ENCODE measurements at regions not wholly inside any gene's neighbourhood (a gene's known extent, or its start where the extent isn't known, plus 50 kb on each side); places are given as distances from the start of the nearest gene placed in this dataset.
"Not testable (repeated sequence)": the region's sequence is repeated elsewhere in the genome, so short reads cannot be mapped to it uniquely, and the experiment has no call there.

DNA sequence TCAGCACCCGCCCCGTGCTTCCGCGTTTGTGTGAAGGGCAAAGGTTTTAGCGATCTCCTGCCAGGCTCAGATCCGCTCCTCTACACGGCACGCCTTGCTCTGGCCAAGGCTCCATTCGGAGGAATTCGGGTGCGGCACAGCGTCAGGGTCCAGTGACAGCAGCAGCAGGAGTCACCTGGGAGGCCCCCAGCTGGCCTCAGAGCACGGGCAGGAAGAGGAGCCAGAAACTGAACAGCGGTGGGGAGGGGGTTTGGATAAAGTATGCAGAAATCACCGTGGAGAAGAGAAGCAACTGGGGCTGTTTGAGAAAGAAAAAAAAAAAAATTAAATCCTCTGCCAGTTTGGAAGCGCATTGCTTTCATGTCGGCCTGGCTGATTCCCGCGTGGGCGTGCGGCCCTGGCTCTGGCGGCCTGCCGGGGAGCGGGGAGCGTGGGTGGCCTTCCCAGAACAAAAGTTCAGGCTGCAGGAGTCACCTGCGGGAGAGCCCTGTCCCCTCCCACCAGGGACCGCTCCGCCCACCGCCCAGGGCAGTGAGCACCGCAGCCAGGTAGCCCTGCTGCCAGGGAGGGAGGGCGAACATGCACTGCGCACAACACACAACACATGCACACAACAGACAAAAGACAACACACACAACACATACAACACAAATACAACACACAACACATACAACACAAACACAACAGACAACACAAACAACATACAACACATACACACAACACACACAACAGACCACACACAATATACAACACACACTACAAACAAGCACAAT, 107.6 kb downstream of the ETS2 start:
- DNase-seq (ENCODE audit: low spot score) = peak; percentile 65

DNA sequence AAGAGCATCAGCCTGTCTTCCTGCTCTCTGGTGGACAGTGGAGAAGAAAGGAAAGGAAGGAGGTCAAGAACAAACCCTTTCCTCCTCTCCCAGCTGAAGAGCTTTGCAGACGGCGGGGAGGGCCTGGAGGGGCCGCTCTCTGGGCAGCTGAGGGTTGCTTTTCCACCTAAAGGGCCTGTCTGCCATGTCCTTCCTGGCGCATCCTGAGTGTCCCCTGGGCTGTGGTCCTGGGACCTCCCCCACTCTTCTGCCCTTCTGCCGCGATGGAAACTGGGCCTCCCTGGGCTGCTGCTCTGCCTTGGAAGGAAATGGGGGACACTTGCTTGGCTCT, 107.0 kb downstream of the ETS2 start:
- no peak for DNase-seq (ENCODE audit: low spot score)

GRCh38 chr21:38912102-38912629, 106.4 kb downstream of the ETS2 start:
- DNase-seq (ENCODE audit: low spot score) = no peak

DNA sequence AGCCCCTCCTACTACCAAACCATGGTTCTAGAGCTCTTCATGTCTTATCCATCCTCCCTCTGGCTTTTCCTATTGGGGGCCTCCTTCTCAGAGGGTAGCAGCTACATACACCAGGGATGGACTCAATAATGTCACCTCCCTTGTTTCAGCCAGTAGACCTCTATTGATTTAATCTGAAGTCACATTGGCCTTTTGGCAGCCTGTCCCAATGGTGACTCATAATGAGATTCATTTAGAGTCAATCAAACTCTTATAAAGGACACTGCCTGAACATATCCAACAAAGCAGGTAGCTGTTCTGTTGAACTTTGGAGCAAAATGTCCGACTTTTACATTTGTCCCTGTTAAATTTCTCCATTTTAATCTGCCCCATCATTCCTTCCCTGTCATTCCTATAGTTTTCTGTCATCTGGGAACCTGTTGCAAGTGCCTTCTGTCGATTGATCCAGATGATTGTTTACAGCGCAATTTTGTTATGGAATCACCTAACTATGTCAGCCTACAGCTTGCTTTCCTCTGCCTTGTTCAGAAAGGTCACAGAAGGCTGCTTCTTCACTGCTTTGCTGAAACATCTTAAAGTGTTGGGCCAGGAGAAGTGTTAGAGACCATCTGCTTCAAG, 105.9 kb downstream of the ETS2 start:
- DNase-seq (ENCODE audit: low spot score) = no peak

GRCh38 chr21:38910390-38911067, 104.8 kb downstream of the ETS2 start:
- no peak for DNase-seq (ENCODE audit: low spot score)

DNA sequence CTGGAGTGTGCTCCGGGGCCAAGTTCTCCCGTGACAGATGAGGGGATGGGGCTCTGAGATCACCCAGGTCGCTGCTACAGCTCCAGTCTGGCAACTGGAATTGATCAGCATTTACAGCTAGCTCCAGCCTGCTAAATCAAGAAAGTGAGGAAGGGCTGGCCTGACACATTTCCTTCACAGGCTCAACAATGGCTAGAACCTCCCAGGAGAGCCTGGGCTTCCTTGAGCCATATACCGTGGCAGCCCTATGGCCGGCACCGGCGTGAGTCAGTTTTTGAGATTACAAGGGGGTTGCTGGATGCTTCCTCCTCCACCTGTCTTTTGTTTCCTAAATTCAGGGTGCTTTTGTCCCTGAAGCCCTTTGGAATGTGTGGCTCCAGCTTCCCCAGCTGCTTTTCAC, 104.2 kb downstream of the ETS2 start:
- no peak for DNase-seq (ENCODE audit: low spot score)

DNA sequence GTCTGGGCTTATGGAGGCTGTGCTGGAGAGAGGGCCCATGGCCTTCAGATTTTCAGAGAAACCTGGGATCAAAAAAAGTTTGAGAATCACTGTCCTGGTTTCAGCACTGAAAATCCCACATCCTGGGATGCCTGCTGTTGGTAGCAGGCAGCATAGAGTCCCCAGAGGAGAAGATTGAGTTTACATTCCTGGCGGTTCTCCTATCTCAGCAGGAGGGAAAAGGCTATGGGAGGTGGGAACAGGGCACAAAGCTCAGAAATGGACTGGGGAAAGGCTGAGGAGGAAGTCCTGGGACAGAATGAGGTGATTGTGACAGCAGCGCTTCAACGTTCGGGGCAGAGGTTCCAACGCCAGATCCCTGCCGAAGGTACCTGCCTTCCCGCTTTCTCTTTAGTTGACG, 103.4 kb downstream of the ETS2 start:
- DNase-seq (ENCODE audit: low spot score) = no peak

DNA sequence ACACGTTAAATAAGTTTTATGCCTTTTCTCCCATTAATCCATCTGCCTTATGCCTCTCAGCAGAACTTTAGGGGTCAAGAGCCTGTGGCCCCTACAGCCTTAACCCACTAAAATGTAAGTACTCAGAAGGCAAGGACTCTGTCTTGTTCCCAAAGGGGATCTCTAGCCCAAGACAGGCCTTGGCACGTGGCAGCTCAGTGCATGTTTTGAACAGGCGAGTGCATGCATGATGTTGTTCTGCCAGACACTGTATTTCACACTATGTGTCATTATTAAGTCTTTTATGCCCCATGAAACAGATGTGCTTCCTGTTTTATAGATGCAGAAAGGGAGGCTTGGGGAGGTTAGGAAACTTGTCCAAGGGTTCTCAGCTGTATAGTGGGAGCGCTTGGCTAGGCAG, 102.8 kb downstream of the ETS2 start:
- DNase-seq (ENCODE audit: low spot score) = no peak

DNA sequence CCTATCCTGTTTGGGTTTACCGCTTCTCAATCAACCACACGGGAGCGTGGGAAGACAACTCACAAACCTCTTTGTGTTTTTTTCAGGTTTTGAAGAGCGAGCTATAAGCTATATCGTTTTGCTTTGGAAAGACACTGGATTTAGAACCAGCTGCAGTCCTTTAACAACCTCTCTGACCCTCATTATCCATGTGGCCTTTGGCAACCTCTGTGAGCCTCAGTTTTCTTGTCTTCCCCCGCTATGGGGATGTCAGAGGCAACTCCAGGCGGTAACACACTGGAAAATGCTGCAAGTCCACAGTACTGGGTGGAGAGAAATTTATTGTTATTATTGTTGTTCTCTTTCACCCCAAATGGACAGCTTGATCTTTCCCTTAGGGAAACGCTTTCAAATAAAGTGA, 100.0 kb downstream of the ETS2 start:
- DNase-seq (ENCODE audit: low spot score) = no peak

DNA sequence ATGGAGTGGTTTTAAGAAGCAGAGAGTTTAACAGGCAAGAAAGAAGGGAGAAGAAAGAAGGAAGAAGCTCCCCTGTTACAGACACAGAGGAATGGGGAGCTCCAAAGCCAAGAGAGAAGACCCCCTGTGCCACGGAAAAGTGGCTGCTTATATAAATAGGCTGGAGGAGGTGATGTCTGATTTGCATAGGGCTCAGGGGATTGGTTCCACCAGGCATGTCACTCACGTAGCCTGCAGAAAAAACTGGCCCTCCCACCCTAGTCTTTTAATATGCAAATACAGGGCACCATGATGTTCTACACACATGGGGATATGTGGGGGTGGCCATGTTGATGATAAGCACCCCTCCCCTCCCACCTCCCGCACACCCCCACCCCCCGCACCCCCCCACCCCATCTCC, 99.6 kb downstream of the ETS2 start:
- DNase-seq (ENCODE audit: low spot score) = no peak

DNA sequence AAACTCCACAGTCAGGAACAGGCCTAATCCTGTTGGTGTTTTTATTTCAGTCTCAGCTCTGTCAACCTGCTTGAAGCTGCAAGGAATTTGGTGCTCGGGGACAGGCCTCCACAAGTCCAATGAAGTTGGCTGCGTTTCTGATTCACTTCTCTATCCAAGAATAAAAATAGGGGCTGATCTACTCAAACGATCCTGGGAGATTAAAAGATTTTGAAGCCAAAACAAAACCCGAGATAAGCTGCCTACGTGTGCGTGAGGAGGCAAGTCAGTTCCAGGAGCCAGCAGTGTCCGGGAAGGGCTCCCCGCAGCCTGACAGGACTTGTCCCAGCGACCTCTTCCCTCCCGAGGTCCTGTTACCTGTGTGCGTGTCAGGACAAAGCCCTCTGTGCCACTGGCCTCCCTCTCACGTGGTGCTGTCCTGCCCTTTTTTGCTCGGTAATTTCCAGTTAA, 98.0 kb downstream of the ETS2 start:
- no peak for DNase-seq (ENCODE audit: low spot score)

DNA sequence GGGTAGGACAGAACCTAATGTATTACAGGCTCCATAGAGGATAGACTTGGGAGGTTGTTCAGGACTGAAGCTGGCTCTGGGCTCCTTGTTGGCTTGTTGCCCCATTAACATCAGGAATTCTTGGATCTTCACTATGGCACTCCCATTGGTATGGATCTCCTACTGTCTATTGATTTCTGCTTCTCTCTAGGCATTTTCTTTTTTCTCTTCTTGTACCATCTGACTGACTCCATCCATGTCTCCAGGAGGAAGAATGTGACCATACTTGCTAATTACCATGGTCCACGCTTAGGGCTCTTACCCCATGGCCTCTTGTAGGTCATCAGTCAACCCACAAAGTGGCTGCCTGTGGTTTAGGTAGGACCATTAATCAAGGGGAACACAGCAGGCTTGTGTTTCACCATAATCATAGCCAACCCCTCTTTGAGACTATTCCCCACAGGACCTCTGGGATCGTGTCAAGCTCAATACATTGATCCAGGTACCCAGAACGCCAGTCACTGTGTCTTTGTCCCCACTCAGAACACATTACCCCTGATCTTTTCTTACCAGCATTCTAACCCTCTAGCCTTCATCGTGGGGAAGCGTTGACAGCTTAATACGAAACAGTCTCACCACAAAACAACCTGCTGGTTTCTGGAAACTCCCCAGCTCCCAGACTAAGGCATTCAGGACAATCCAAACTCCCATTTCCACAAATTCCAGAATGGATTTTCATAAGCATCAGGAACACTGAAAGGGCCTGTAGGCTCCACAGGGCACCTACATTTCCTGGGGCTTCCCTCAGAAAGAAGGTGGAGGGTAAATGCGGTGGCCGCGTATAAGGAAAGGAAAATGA, 97.1 kb downstream of the ETS2 start:
- DNase-seq (ENCODE audit: low spot score) = no peak

DNA sequence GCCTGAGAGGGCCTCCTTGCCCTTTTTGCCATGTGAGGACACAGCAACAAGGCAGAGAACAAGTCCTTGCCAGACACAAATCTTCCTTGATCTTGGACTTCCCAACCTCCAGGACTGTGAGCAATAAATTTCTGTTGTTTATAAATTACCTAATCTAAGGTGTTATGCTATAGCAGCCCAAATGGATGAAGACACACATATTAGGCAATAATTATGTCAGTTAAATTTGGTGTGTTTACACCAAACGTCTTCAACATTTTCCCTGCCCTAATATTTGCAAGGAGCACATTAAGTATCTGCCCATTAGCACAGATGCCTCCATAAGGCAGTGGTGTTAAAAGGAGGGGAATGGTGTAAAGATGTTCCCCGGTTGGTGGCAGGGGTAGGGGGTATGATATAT, 94.8 kb downstream of the ETS2 start:
- DNase-seq (ENCODE audit: low spot score) = no peak

DNA sequence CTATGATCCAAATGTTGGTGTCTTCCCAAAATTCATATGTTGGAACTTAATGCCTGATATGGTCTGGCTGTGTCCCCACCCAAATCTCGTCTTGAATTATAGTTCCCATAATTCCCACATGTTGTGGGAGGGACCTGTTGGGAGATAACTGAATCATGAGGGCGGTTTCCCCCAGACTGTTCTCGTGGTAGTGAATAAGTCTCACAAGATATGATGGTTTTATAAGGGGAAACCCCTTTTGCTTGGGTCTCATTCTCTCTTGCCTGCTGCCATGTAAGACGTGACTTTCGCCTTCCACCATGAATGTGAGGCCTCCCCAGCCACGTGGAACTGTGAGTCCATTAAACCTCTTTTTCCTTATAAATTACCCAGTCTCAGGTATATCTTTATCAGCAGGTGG, 94.3 kb downstream of the ETS2 start:
- not testable (repeated sequence) for DNase-seq (ENCODE audit: low spot score)

DNA sequence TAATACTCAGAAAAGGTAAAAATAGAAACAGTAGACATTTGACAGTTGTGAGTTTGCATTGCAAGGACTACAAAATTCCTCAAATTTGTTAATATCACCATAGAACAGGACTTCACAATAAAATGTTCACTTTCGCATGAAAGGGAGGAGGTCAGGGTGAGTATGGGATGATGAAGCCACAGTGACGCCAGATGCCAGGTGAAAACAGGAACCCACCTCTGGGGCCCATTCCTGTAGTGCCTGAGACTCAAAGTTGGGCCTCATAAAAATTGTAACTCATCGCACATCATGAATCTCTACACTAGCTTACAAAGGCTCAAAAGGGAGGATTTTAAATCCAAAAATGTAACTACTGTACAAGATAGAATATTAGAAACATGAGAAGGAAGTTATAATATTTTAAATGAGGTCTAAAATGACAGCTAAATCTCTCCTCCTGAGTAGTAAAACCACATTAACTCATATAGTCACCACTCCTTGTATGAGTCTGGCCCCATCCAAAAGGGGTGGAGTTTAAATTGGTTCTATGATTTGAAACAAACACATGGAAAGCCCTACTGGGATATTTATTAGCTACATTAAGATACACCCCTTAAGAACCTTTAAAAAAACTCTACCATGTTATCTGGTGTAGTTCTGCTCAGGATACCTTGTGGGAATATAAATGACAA, 93.7 kb downstream of the ETS2 start:
- DNase-seq (ENCODE audit: low spot score) = no peak

DNA sequence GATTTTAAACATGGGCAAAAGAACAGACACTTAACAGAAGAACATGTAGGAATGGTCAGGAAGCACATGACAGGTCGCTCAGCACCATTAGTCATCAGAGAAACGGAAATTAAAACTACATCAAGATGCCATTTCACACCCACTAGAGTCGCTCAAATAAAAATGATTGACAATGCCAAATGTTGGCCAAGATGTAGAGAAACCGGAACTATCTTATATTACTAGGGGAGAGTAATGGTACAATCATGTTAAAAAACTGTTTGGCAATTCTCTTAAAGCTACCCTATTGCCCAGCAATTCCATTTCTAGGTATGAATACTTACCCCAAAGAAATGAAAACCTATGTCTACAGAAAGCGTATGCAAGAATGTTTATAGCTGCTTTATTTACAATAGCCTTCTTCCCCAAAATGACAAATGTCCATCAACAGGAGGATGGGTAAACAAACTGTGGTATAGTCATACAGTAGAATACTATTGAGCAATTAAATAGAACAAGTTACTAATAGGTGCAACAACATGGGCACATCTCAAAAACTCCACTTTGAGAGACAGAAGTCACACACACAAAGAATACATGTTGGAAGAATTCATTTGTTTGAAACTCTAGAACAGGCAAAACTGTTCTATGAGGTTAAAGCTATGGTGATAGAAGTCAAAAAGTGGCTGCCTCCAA, 92.8 kb downstream of the ETS2 start:
- no peak for DNase-seq (ENCODE audit: low spot score)

DNA sequence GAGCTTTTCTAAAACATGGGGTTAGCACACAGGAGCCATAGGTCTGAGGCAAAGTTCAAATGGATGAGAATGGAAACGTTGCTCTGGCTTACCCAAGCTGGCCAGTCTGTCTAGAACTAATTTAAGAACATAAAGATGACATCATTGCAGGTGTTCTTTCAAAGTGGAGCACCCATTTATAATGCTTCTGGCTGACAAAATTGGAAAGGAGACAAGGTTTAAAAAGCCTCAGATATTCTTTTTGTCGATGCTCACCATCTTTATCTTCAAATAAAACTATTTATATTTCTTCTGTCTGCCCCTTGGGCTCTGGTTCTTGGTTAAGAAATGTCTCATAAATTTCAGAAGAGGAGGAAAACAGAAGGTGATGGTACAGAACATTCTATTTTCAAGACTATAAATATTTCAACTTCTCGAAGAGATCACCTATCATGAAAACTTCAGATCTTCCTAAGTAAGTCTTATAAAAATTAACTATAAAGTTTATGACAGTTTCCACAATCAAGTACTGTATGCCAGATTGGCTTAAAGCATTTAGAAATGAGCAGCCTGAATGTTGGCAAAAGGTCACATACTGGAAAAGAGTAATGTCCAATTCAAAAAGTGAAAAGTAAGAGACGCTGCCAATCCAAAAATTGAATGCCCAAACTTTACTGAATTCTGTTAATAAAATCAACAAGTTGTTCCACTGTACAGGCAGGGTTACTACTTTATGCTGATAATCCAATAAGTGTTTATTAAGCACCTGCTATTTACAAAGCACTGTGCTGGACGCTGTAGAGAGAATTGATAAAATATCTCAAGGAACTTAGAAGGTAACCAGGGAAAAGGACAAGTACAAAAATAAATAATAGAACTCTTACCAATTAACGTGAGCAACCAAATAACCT, 92.0 kb downstream of the ETS2 start:
- DNase-seq (ENCODE audit: low spot score) = no peak

GRCh38 chr21:38894899-38895298, 89.2 kb downstream of the ETS2 start:
- no peak for DNase-seq (ENCODE audit: low spot score)

GRCh38 chr21:38888991-38889561, 83.3 kb downstream of the ETS2 start:
- no peak for DNase-seq (ENCODE audit: low spot score)

DNA sequence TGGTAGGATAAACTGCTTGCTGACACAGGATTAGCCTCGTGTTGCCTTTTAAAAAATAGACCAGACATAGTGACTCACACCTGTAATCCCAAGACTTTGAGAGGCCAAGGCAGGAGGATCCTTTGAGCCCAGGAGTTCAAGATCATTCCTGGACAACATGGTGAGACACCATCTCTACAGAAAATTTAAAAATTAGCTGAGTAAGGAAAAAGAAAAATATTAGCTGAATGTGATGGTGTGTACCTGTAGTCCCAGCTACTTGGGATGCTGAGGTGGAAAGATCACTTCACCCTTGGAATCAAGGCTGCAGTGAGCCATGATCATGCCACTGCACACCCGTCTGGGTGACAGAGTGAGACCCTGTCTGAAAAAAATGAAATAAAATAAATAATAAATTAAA, 82.0 kb downstream of the ETS2 start:
- DNase-seq (ENCODE audit: low spot score) = no peak
